H1 (cell line): ENCODE measurements at regions not wholly inside any gene's neighbourhood (a gene's known extent, or its start where the extent isn't known, plus 50 kb on each side); places are given as distances from the start of the nearest gene placed in this dataset.

Source experiments
- CTCF ChIA-PET: fragments of 300-600 bp; sonication (Branson Sonifier 250); formaldehyde crosslinking; loops from one replicate; lab custom pipeline; 2021; ENCODE audit not compliant: partially characterized antibody; lab: Charles Lee
- POLR2A ChIA-PET: fragments of 300-600 bp; sonication (Branson Sonifier 250); formaldehyde crosslinking; loops from one replicate; lab custom pipeline; 2021; ENCODE audit warnings: inconsistent platforms; ENCODE audit not compliant: partially characterized antibody; lab: Charles Lee
- DNase-seq, 2 experiments: peaks; one replicate each; pipeline versions ENCODE4 v3.0.0 to v3.0.0-alpha.2; 2010 to 2022; ENCODE audit warnings: low spot score in 2 of 2, low read depth in 1 of 2, mixed read lengths in 1 of 2
- FAIRE-seq: peaks from 2 replicates; lab custom pipeline; 2011; peaks lifted over from hg19 to GRCh38; lab: Jason Lieb, UNC
- H2AFZ ChIP-seq: 2 replicates; pipeline ENCODE4 v1.8.1; 2012; ENCODE audit warnings: low read length, inconsistent platforms
- H2AK5ac ChIP-seq: 2 replicates; pipeline ENCODE4 v1.6.1; 2013; ENCODE audit warnings: low read depth, low read length
- H2BK120ac ChIP-seq: replicated peaks from 2 replicates; pipeline ENCODE3; 2013; ENCODE audit warnings: low read depth, low read length, inconsistent platforms
- H2BK12ac ChIP-seq: 2 replicates; pipeline ENCODE4 v1.6.1; 2013; ENCODE audit warnings: low read depth, low read length
- H2BK15ac ChIP-seq: 2 replicates; pipeline ENCODE4 v1.6.1; 2013; ENCODE audit warnings: low read length
- H2BK20ac ChIP-seq: 2 replicates; pipeline ENCODE4 v1.6.1; 2013; ENCODE audit warnings: low read length
- H2BK5ac ChIP-seq: 2 replicates; pipeline ENCODE4 v1.6.1; 2013; ENCODE audit warnings: low read depth, low read length
- H3K14ac ChIP-seq: 2 replicates; pipeline ENCODE4 v1.6.1; 2013; ENCODE audit warnings: inconsistent platforms; ENCODE audit not compliant: insufficient read length
- H3K18ac ChIP-seq: 2 replicates; pipeline ENCODE4 v1.6.1; 2013; ENCODE audit warnings: low read length; ENCODE audit errors: extremely low read depth
- H3K23ac ChIP-seq: 2 replicates; pipeline ENCODE4 v1.6.1; 2013; ENCODE audit warnings: inconsistent platforms; ENCODE audit not compliant: insufficient read length
- H3K23me2 ChIP-seq: 2 replicates; pipeline ENCODE4 v1.6.1; 2013; ENCODE audit warnings: low read depth, low read length
- H3K27ac ChIP-seq: 2 replicates; pipeline ENCODE4 v1.6.1; 2011; ENCODE audit warnings: low read depth, low read length, inconsistent platforms
- H3K27me3 ChIP-seq, 4 experiments: replicated peaks in 1 of 4; 1 replicate in 1 of 4; 2 replicates in 3 of 4; pipeline versions ENCODE4 v1.6.1 to v1.8.1; 2011 to 2013; ENCODE audit warnings: low read length in 3 of 4, mild to moderate bottlenecking in 3 of 4, inconsistent platforms in 2 of 4, mixed read lengths in 2 of 4, moderate library complexity in 1 of 4; ENCODE audit not compliant: control insufficient read depth in 3 of 4, insufficient read depth in 3 of 4; ENCODE audit errors: extremely low read depth in 1 of 4
- H3K36me3 ChIP-seq, 4 experiments: 2 replicates each; pipeline versions ENCODE4 v1.6.1 to v1.8.1; 2011 to 2013; ENCODE audit warnings: mild to moderate bottlenecking in 4 of 4, low read length in 3 of 4, moderate library complexity in 2 of 4, control low read depth in 1 of 4, inconsistent platforms in 1 of 4; ENCODE audit not compliant: insufficient read depth in 4 of 4, control insufficient read depth in 2 of 4
- H3K4ac ChIP-seq: replicated peaks from 2 replicates; pipeline ENCODE3; 2013; ENCODE audit warnings: low read length, low read depth, mixed read lengths, inconsistent platforms; ENCODE audit not compliant: insufficient read length
- H3K4me1 ChIP-seq, 4 experiments: replicated peaks in 1 of 4; 1 replicate in 1 of 4; 2 replicates in 3 of 4; pipeline versions ENCODE4 v1.6.1 to v1.8.1; 2011 to 2013; ENCODE audit warnings: low read length in 3 of 4, inconsistent platforms in 2 of 4, mixed read lengths in 1 of 4; ENCODE audit not compliant: insufficient read depth in 4 of 4, control insufficient read depth in 3 of 4
- H3K4me2 ChIP-seq, 2 experiments: 2 replicates each; pipeline versions ENCODE4 v1.6.1 to v1.8.1; 2011 to 2013; ENCODE audit warnings: low read depth in 2 of 2, low read length in 2 of 2, control low read depth in 1 of 2, inconsistent platforms in 1 of 2, mild to moderate bottlenecking in 1 of 2; ENCODE audit not compliant: insufficient read depth in 1 of 2
- H3K4me3 ChIP-seq, 4 experiments: fragments of 200-600, 300-600 bp in 1 of 4; sonication (generic), shearing (Covaris generic), sonication (Bioruptor Twin) in 1 of 4; 2 replicates each; pipeline versions ENCODE4 v1.5.1 to v1.8.1; 2011 to 2016; ENCODE audit warnings: low read length in 4 of 4, low read depth in 3 of 4, control low read depth in 2 of 4, inconsistent platforms in 2 of 4, mild to moderate bottlenecking in 2 of 4, mixed read lengths in 1 of 4, moderate library complexity in 1 of 4; ENCODE audit not compliant: insufficient read depth in 2 of 4; ENCODE audit errors: extremely low read depth in 1 of 4
- H3K56ac ChIP-seq: replicated peaks from 2 replicates; pipeline ENCODE3; 2013; ENCODE audit warnings: low read depth, mild to moderate bottlenecking, mixed read lengths, low read length, inconsistent platforms; ENCODE audit not compliant: insufficient read length
- H3K79me1 ChIP-seq: 2 replicates; pipeline ENCODE4 v1.6.1; 2013; ENCODE audit warnings: low read depth, low read length, control low read depth
- H3K79me2 ChIP-seq, 2 experiments: 2 replicates each; pipeline versions ENCODE4 v1.6.1 to v1.8.1; 2012 to 2013; ENCODE audit warnings: low read length in 2 of 2, mild to moderate bottlenecking in 2 of 2, inconsistent platforms in 1 of 2; ENCODE audit not compliant: insufficient read depth in 2 of 2, control insufficient read depth in 1 of 2
- H3K9ac ChIP-seq, 4 experiments: replicated peaks in 1 of 4; 1 replicate in 1 of 4; 2 replicates in 3 of 4; pipeline versions ENCODE4 v1.6.1 to v1.8.1; 2011 to 2013; ENCODE audit warnings: low read depth in 3 of 4, low read length in 3 of 4, control low read depth in 2 of 4, mild to moderate bottlenecking in 2 of 4, moderate library complexity in 2 of 4, inconsistent platforms in 1 of 4; ENCODE audit errors: extremely low read depth in 1 of 4
- H3K9me3 ChIP-seq, 2 experiments: 2 replicates each; pipeline versions ENCODE4 v1.6.1 to v1.8.1; 2012 to 2013; ENCODE audit warnings: mild to moderate bottlenecking in 2 of 2, moderate library complexity in 2 of 2, control low read depth in 1 of 2, inconsistent platforms in 1 of 2, low read depth in 1 of 2, low read length in 1 of 2, mixed read lengths in 1 of 2; ENCODE audit not compliant: insufficient read depth in 2 of 2
- H4K20me1 ChIP-seq, 2 experiments: replicated peaks in 1 of 2; 2 replicates each; pipeline versions ENCODE3 to v1.8.1; 2011 to 2013; ENCODE audit warnings: inconsistent platforms in 2 of 2, low read length in 2 of 2, mild to moderate bottlenecking in 1 of 2; ENCODE audit not compliant: insufficient read depth in 2 of 2, control insufficient read depth in 1 of 2
- H4K5ac ChIP-seq: 2 replicates; pipeline ENCODE4 v1.6.1; 2013; ENCODE audit warnings: low read length, low read depth, mixed read lengths, inconsistent platforms; ENCODE audit not compliant: insufficient read length
- H4K8ac ChIP-seq: 2 replicates; pipeline ENCODE4 v1.8.0; 2013; ENCODE audit warnings: mild to moderate bottlenecking, moderate library complexity, low read length, inconsistent platforms; ENCODE audit not compliant: insufficient read depth; ENCODE audit errors: extremely low read depth
- H4K91ac ChIP-seq: replicated peaks from 2 replicates; pipeline ENCODE3; 2013; ENCODE audit warnings: low read length, mixed read lengths, inconsistent platforms; ENCODE audit not compliant: insufficient read length
- E2F6 ChIP-seq: IDR thresholded peaks from 2 replicates; pipeline ENCODE4 v1.6.1; 2012; ENCODE audit warnings: inconsistent platforms
- EZH2 ChIP-seq: fragments of 200-600 bp; sonication (generic); IDR thresholded peaks from 2 replicates; pipeline ENCODE4 v1.7.1; 2012; ENCODE audit warnings: low read depth, mild to moderate bottlenecking, moderate library complexity, low read length, inconsistent platforms; ENCODE audit not compliant: severe bottlenecking
- KDM4A ChIP-seq: IDR thresholded peaks from one replicate; pipeline ENCODE4 v1.7.1; 2012; ENCODE audit warnings: low read depth, mild to moderate bottlenecking, moderate library complexity, low read length, inconsistent platforms; ENCODE audit not compliant: severe bottlenecking
- POLR2AphosphoS5 ChIP-seq: IDR thresholded peaks from 2 replicates; pipeline ENCODE4 v1.6.1; 2011; ENCODE audit warnings: low read depth, low read length
- SAP30 ChIP-seq: fragments of 300-600 bp; sonication (generic); IDR thresholded peaks from 2 replicates; pipeline ENCODE4 v1.7.1; 2012; ENCODE audit warnings: low read length, moderate library complexity, mild to moderate bottlenecking, inconsistent platforms; ENCODE audit not compliant: insufficient read depth, insufficient replicate concordance
- TAF1 ChIP-seq: IDR thresholded peaks from 2 replicates; pipeline ENCODE4 v1.6.1; 2011; ENCODE audit warnings: mild to moderate bottlenecking, low read depth, low read length
- WGBS, 2 experiments: shearing (Covaris generic) in 1 of 2; methylation state at CpG; one replicate each; pipeline versions ENCODE4 v1.1.6 to v1.1.7; 2013 to 2015; ENCODE audit warnings: low lambda C conversion rate in 2 of 2, mixed read lengths in 2 of 2, inconsistent platforms in 1 of 2, low coverage in 1 of 2, missing lambda C conversion rate in 1 of 2; ENCODE audit not compliant: insufficient replicate concordance in 2 of 2, insufficient coverage in 1 of 2, insufficient read length in 1 of 2; ENCODE audit errors: extremely low coverage in 1 of 2, missing lambda C conversion rate in 1 of 2; 5-methylcytosine and 5-hydroxymethylcytosine counted together
- TF ChIP-seq, protein P1 (sequence below): IDR thresholded peaks from 2 replicates; pipeline ENCODE4 v1.6.1; 2011; ENCODE audit warnings: low read length, improper control_type of control experiment

DNA sequence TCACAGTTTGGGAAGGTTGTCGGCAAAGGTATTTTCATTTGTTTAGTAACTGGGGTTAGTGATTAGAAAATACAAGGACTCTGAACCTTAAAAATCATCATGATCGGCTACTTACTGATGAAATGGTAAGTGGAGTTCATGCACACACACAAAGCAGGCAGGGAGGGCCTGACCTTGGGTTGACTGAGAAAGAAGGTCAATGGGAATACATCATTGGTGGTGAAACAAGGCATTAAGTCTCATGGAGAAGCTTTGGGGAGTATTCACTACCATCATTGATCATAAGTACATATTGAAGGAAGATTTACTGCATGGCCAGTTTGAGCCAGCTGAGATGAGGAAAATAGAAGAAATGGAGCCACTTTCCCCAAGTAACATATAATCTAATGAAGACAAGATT is 74.4 kb downstream of the LUZP4 start:
- Histone ChIP-seq H4K20me1 (no peaks in the 10 kb centered on the region), H3K79me2 (no peaks in the 10 kb centered on the region), H3K56ac (no peak overlapping the region), H2AFZ (no peak overlapping the region), H3K4me3 (no peak overlapping the region), H3K4me1 (no peaks in the 10 kb centered on the region), H3K4ac (no peak overlapping the region), H2BK120ac (no peak overlapping the region), H3K9ac (no peak overlapping the region), H2BK5ac (no peak overlapping the region), H2BK12ac (no peak overlapping the region), H3K4me2 (no peak overlapping the region), H3K23me2 (no peaks in the 10 kb centered on the region), H4K5ac (no peak overlapping the region), H3K9me3 (no peaks in the 10 kb centered on the region), H3K14ac (no peak overlapping the region), H3K79me1 (no peaks in the 10 kb centered on the region), H4K91ac (no peak overlapping the region), H3K23ac (no peak overlapping the region), H3K36me3 (no peaks in the 10 kb centered on the region), H3K27ac (no peak overlapping the region), H2BK20ac (no peak overlapping the region), H2BK15ac (no peak overlapping the region), H3K27me3 (no peaks in the 10 kb centered on the region), H2AK5ac (no peak overlapping the region), H4K8ac (no peak overlapping the region), H3K18ac (no peak overlapping the region)
- FAIRE-seq (peak; percentile 19), DNase-seq (no peak)
- CTCF ChIA-PET: interaction anchor here (0.7 to 2.6 kb wide), 11 partner anchors 9 to 279 kb away, joined by 3 to 11 read pairs (median 4); no protein-coding TSS in a partner anchor
- POLR2A ChIA-PET: interaction anchor here (0.7 kb wide), 1 partner anchor 200 kb away, joined by 3 read pairs; no protein-coding TSS in a partner anchor
- 88% methylated on average over 2 of the region's 2 CpGs; no CpG with 5 or more reads in 1 of the 2 experiments for WGBS, 2 experiments
- TF ChIP-seq E2F6: no peak
- no peak for TF ChIP-seq SAP30
- no peak for TF ChIP-seq EZH2
- TF ChIP-seq, protein P1, sequence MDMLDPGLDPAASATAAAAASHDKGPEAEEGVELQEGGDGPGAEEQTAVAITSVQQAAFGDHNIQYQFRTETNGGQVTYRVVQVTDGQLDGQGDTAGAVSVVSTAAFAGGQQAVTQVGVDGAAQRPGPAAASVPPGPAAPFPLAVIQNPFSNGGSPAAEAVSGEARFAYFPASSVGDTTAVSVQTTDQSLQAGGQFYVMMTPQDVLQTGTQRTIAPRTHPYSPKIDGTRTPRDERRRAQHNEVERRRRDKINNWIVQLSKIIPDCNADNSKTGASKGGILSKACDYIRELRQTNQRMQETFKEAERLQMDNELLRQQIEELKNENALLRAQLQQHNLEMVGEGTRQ: no peak
- TF ChIP-seq TAF1: no peak
- TF ChIP-seq POLR2AphosphoS5: no peak
- no peak for TF ChIP-seq KDM4A
